Peyer's patch (tissue), 4 donors: ENCODE measurements at regions not wholly inside any gene's neighbourhood (a gene's known extent, or its start where the extent isn't known, plus 50 kb on each side); places are given as distances from the start of the nearest gene placed in this dataset.

Experiments
- DNase-seq, 3 donors: peaks; one replicate each; pipeline ENCODE4 v3.0.0-alpha.2; 2017 to 2019
- H3K27ac ChIP-seq, 4 donors: fragments of 200-600 bp; sonication (generic); one replicate each; pipeline ENCODE4 v1.5.1; 2016 to 2019
- H3K27me3 ChIP-seq, 2 donors: fragments of 200-600 bp; sonication (generic); one replicate each; pipeline ENCODE4 v1.5.1; 2019
- H3K36me3 ChIP-seq, 3 donors: fragments of 200-600 bp; sonication (generic); one replicate each; pipeline ENCODE4 v1.5.1; 2016 to 2019
- H3K4me1 ChIP-seq, 4 donors: fragments of 200-600 bp; sonication (generic); one replicate each; pipeline ENCODE4 v1.5.1; 2016 to 2019
- H3K4me3 ChIP-seq, 4 donors: fragments of 200-600 bp; sonication (generic); 1 replicate in 3 of 4; 2 replicates in 1 of 4; pipeline ENCODE4 v1.5.1; 2016 to 2019; ENCODE audit warnings: mild to moderate bottlenecking in 1 of 4
- H3K9me3 ChIP-seq, 4 donors: fragments of 200-600 bp; sonication (generic); one replicate each; pipeline ENCODE4 v1.5.1; 2016 to 2019; ENCODE audit warnings: mild to moderate bottlenecking in 1 of 4
- POLR2A ChIP-seq, 2 donors: fragments of 450-650 bp; IDR thresholded peaks; one replicate each; pipeline ENCODE4 v1.5.1; 2017; ENCODE audit warnings: antibody characterized with exemption in 2 of 2, mild to moderate bottlenecking in 2 of 2, moderate library complexity in 2 of 2
- TF ChIP-seq, protein P1 (sequence below), 6 experiments: fragments of 450-650 bp in 4 of 6; fragments of 200-600 bp in 2 of 6; sonication (generic) in 1 of 6; IDR thresholded peaks; one replicate each; pipeline ENCODE4 v1.5.1; 2017 to 2019; ENCODE audit warnings: antibody characterized with exemption in 6 of 6, mild to moderate bottlenecking in 3 of 6, moderate library complexity in 1 of 6

DNA sequence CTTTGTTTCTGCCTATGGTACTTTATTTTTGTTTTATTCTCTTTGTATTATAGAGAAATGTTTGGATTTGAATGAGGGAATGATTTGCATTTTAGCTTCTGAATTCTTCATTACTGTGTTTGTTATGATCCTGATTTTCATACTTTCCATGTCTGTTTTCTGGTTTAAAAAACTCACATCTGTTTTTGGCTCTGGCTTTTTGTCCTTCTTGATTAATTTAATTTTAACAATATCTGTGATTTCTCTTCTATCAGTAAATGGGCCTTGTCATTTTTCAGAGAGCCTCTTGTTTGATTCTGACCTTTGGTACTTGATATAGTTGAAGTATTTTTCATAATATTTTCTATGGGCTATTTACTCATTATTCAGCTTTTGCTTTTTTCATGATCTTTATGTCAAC is 341.6 kb upstream of the HAND2 start:
- no peak for TF ChIP-seq POLR2A (IDR thresholded peaks at IDR 0.05)
- TF ChIP-seq, protein P1, sequence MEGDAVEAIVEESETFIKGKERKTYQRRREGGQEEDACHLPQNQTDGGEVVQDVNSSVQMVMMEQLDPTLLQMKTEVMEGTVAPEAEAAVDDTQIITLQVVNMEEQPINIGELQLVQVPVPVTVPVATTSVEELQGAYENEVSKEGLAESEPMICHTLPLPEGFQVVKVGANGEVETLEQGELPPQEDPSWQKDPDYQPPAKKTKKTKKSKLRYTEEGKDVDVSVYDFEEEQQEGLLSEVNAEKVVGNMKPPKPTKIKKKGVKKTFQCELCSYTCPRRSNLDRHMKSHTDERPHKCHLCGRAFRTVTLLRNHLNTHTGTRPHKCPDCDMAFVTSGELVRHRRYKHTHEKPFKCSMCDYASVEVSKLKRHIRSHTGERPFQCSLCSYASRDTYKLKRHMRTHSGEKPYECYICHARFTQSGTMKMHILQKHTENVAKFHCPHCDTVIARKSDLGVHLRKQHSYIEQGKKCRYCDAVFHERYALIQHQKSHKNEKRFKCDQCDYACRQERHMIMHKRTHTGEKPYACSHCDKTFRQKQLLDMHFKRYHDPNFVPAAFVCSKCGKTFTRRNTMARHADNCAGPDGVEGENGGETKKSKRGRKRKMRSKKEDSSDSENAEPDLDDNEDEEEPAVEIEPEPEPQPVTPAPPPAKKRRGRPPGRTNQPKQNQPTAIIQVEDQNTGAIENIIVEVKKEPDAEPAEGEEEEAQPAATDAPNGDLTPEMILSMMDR (IDR thresholded peaks at IDR 0.05), result no peak
- Histone ChIP-seq H3K36me3 (no peaks in the 10 kb centered on the region), H3K4me1 (no peaks in the 10 kb centered on the region), H3K9me3 (no peaks in the 10 kb centered on the region), H3K27me3 (no peaks in the 10 kb centered on the region), H3K4me3 (no peak overlapping the region), H3K27ac (no peak overlapping the region)
- no peak for DNase-seq

DNA sequence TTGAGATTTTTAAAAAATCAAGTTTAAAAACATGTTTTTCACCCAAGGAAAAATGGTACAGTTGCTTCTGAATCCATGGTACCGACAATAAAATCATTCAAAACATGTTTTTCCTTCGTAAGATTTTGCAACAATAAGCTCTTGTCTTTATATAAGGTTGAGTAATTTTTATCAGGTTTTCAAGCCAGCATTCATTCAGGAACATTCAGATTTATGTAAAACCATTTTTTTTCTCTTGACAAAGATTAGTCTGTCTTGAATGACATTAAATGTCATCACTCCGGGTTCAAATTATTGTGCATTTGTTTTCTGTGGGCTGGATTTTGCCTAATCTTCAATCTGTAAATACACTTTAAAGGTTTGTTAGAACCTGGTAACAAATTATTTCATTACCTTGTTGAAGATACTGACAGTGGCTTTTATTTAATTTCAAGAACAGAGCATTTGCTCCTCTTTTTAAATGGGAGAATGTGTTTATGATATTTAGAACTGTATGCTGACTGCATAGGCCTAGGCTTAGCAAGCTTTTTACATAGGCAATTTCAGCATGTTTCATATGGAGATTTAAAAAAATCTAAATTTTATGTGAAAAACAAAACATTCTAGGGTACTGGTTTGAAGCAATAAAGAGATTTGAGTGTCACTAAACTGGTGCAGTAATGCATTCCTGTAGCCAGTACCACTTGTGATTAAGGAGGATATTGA is 336.4 kb upstream of the HAND2 start:
- Histone ChIP-seq H3K27me3 (no peaks in the 10 kb centered on the region), H3K4me1 (no peaks in the 10 kb centered on the region)
- TF ChIP-seq, protein P1 (IDR thresholded peaks at IDR 0.05), result no peak

DNA sequence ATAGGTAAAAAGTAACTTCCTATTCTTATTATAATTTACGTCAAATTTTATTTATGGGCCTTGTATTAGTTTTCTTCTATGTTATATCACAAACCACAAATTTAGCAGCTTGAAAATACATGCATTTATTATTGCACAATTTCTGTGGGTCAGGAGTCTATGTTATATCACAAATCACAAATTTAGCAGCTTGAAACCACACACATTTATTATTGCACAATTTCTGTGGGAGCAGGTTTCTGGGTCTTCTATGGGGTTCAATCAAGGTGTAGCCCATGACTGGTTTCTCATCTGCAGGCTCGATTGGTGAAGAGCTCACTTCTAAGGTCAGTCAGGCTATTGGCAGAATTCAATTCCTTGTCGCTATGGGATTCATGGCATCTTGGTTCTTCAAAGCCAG is 332.7 kb upstream of the HAND2 start:
- H3K9me3 ChIP-seq, result no peaks in the 10 kb centered on the region
- H3K27ac ChIP-seq, result no peak overlapping the region
- no peaks in the 10 kb centered on the region for H3K4me1 ChIP-seq
- no peak overlapping the region for H3K4me3 ChIP-seq
- H3K27me3 ChIP-seq, result no peaks in the 10 kb centered on the region
- H3K36me3 ChIP-seq, result no peaks in the 10 kb centered on the region
- TF ChIP-seq, protein P1 (IDR thresholded peaks at IDR 0.05), result no peak
- no peak for TF ChIP-seq POLR2A (IDR thresholded peaks at IDR 0.05)
- DNase-seq, result no peak

More for the DNA sequence above, 336.4 kb upstream of the HAND2 start:
- H3K9me3 ChIP-seq, result no peaks in the 10 kb centered on the region
- no peak overlapping the region for H3K27ac ChIP-seq
- no peaks in the 10 kb centered on the region for H3K36me3 ChIP-seq
- no peak overlapping the region for H3K4me3 ChIP-seq
- DNase-seq, result no peak

DNA sequence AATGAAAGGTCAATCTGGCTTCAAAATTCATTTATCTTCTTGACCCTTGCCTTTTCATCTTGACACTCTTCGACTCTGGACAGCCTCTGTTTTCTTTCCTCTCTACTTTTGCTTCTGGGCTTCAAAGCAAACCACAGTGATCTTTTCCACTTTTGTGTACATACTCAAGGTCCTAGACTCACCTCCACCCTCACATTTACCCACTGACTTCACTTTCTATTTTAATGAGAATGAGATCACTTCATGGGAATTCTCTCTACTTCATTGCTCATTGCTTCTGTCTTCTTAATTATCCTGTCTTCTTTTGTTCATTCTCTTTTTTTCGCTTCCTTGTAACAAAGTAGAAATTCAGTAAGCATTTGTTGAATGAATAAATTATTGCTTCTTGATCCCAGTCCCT is 330.1 kb upstream of the HAND2 start:
- no peaks in the 10 kb centered on the region for H3K4me1 ChIP-seq
- no peaks in the 10 kb centered on the region for H3K9me3 ChIP-seq
- TF ChIP-seq, protein P1 (IDR thresholded peaks at IDR 0.05), result no peak
- no peak for TF ChIP-seq POLR2A (IDR thresholded peaks at IDR 0.05)
- H3K4me3 ChIP-seq, result no peak overlapping the region
- no peak overlapping the region for H3K27ac ChIP-seq
- no peaks in the 10 kb centered on the region for H3K27me3 ChIP-seq
- no peaks in the 10 kb centered on the region for H3K36me3 ChIP-seq
- DNase-seq, result no peak

DNA sequence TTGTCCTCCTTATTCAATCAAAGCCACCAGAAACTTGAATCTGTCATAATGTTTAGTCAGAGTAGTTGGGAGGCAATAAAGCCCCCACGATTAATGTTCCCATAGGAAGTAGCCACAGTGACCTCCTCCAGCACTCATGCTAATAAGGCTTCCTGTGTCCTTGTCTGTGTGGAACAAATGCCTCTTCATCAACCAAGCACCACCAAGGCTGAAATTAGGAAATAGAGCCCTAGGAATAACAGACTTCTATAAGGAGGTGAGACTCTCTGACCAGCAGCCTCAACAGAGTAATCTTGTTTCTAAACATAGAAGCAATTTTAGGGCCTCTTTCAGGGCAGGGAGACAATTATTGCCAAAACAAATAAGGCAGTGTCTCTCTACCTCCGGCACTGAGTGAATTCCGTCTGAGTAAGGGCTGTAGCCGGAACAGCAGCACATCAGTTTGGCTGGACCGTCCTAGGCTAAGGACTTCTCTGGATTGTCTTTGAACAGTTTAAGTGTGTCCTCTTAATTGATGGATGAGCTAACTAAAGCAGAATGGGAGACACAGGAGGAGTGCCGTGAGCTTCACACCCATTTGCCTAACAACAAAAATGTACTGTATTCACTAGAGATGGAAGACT is 329.2 kb upstream of the HAND2 start:
- TF ChIP-seq POLR2A (IDR thresholded peaks at IDR 0.05), result no peak
- TF ChIP-seq, protein P1 (IDR thresholded peaks at IDR 0.05), result no peak
- no peaks in the 10 kb centered on the region for H3K27me3 ChIP-seq
- no peak for DNase-seq
- H3K9me3 ChIP-seq, result no peaks in the 10 kb centered on the region
- H3K4me3 ChIP-seq, result no peak overlapping the region
- H3K27ac ChIP-seq, result no peak overlapping the region
- H3K36me3 ChIP-seq, result no peaks in the 10 kb centered on the region
- H3K4me1 ChIP-seq, result no peaks in the 10 kb centered on the region
